ENCODE measurements at regions not wholly inside any gene's neighbourhood (a gene's known extent, or its start where the extent isn't known, plus 50 kb on each side); places are given as distances from the start of the nearest gene placed in this dataset.
A peak's percentile ranks its signal among the peaks of the same experiment; 100 is the strongest.

- intact Hi-C loops (cut with DNase I) = no loop called here
- peak; percentile 19 for FAIRE-seq
- TF ChIP-seq, protein P1, sequence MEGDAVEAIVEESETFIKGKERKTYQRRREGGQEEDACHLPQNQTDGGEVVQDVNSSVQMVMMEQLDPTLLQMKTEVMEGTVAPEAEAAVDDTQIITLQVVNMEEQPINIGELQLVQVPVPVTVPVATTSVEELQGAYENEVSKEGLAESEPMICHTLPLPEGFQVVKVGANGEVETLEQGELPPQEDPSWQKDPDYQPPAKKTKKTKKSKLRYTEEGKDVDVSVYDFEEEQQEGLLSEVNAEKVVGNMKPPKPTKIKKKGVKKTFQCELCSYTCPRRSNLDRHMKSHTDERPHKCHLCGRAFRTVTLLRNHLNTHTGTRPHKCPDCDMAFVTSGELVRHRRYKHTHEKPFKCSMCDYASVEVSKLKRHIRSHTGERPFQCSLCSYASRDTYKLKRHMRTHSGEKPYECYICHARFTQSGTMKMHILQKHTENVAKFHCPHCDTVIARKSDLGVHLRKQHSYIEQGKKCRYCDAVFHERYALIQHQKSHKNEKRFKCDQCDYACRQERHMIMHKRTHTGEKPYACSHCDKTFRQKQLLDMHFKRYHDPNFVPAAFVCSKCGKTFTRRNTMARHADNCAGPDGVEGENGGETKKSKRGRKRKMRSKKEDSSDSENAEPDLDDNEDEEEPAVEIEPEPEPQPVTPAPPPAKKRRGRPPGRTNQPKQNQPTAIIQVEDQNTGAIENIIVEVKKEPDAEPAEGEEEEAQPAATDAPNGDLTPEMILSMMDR (IDR thresholded peaks at IDR 0.05; ENCODE audit: borderline replicate concordance, extremely low read depth, insufficient read depth) = no peak
Observed at GRCh38 chr21:16034446-16035190, 304.8 kb downstream of the USP25 start.

GRCh38 chr21:16037421-16037955 is 307.7 kb downstream of the USP25 start:
- intact Hi-C loops (cut with DNase I) = no loop called here
- H3K4me3 ChIP-seq (ENCODE audit: low read length in 3 of 3) = no peak overlapping the region
- FAIRE-seq (no peak), DNase-seq (no peak)
- H3K4me1 ChIP-seq (ENCODE audit: control insufficient read depth in 2 of 3, insufficient read depth in 2 of 3, low read depth in 1 of 3, low read length in 3 of 3) = no peaks in the 10 kb centered on the region
- no peaks in the 10 kb centered on the region for H3K36me3 ChIP-seq (ENCODE audit: control insufficient read depth in 2 of 3, insufficient read depth in 3 of 3, low read length in 3 of 3)
- TF ChIP-seq, protein P1 (IDR thresholded peaks at IDR 0.05; ENCODE audit: borderline replicate concordance, extremely low read depth, insufficient read depth) = no peak
- H3K9ac ChIP-seq (ENCODE audit: low read length in 3 of 3) = no peak overlapping the region
- H3K27me3 ChIP-seq (ENCODE audit: control insufficient read depth, insufficient read depth, low read length) = no peaks in the 10 kb centered on the region
- no peak overlapping the region for H3K27ac ChIP-seq (ENCODE audit: low read depth in 2 of 2, low read length in 2 of 2)
- no peaks in the 10 kb centered on the region for H3K9me3 ChIP-seq (ENCODE audit: control insufficient read depth in 2 of 3, insufficient read depth in 1 of 3, low read length in 3 of 3)

More at GRCh38 chr21:16034446-16035190, 304.8 kb downstream of the USP25 start:
- Histone ChIP-seq H3K27ac (ENCODE audit: low read depth in 2 of 2, low read length in 2 of 2) (no peak overlapping the region), H3K36me3 (ENCODE audit: control insufficient read depth in 2 of 3, insufficient read depth in 3 of 3, low read length in 3 of 3) (no peaks in the 10 kb centered on the region), H3K9ac (ENCODE audit: low read length in 3 of 3) (no peak overlapping the region), H3K4me1 (ENCODE audit: control insufficient read depth in 2 of 3, insufficient read depth in 2 of 3, low read depth in 1 of 3, low read length in 3 of 3) (no peaks in the 10 kb centered on the region), H3K4me3 (ENCODE audit: low read length in 3 of 3) (no peak overlapping the region), H3K27me3 (ENCODE audit: control insufficient read depth, insufficient read depth, low read length) (no peaks in the 10 kb centered on the region), H3K9me3 (ENCODE audit: control insufficient read depth in 2 of 3, insufficient read depth in 1 of 3, low read length in 3 of 3) (no peaks in the 10 kb centered on the region)
- DNase-seq = no peak

DNA sequence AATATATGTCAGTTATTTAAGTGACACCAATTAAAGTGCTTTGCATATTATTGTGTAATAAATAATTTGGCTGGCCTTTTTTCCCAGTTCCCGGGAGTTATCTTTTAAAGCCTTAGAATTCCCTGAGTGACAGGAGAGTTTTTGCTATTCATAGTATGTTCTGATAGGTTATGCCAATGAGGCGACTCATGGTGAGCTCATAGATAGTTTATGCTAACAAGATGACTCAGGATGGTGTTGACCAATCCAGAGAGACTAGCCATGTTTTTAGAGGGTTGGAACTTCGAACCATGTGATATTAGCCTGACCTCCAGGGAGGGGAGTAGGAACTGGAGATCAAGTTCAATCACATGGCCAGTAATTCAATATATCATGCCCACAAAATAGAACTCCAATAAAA is 310.8 kb downstream of the USP25 start:
- TF ChIP-seq, protein P1 (IDR thresholded peaks at IDR 0.05; ENCODE audit: borderline replicate concordance, extremely low read depth, insufficient read depth) = no peak
- Histone ChIP-seq H3K9ac (ENCODE audit: low read length in 3 of 3) (no peak overlapping the region), H3K27ac (ENCODE audit: low read depth in 2 of 2, low read length in 2 of 2) (no peak overlapping the region), H3K4me3 (ENCODE audit: low read length in 3 of 3) (no peak overlapping the region), H3K27me3 (ENCODE audit: control insufficient read depth, insufficient read depth, low read length) (no peaks in the 10 kb centered on the region), H3K9me3 (ENCODE audit: control insufficient read depth in 2 of 3, insufficient read depth in 1 of 3, low read length in 3 of 3) (no peaks in the 10 kb centered on the region), H3K36me3 (ENCODE audit: control insufficient read depth in 2 of 3, insufficient read depth in 3 of 3, low read length in 3 of 3) (no peaks in the 10 kb centered on the region), H3K4me1 (ENCODE audit: control insufficient read depth in 2 of 3, insufficient read depth in 2 of 3, low read depth in 1 of 3, low read length in 3 of 3) (no peaks in the 10 kb centered on the region)
- DNase-seq = no peak
- no peak for FAIRE-seq
- intact Hi-C loops (cut with DNase I) = no loop called here
